ENCODE measurements at regions not wholly inside any gene's neighbourhood (a gene's known extent, or its start where the extent isn't known, plus 50 kb on each side); places are given as distances from the start of the nearest gene placed in this dataset.

DNA sequence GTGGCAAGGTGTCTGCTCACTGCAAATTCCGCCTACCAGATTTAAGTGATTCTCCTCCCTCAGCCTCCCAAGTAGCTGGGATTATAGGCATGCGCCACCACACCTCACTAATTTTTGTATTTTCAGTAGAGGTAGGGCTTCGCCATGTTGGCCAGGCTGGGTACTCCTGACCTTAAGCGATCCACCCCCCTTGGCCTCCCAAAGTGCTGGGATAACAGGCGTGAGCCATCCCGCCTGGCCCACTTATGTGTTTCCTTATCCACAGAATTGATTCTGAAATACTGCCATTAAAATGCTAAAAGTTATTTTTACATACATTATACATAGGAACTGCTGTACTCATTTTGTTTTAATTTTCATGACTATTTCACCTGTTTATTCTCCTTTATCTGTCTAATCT lies 529.7 kb upstream of the CDH7 start:
- no peak for TF ChIP-seq POLR2A (IDR thresholded peaks at IDR 0.05)
- TF ChIP-seq, protein P1, sequence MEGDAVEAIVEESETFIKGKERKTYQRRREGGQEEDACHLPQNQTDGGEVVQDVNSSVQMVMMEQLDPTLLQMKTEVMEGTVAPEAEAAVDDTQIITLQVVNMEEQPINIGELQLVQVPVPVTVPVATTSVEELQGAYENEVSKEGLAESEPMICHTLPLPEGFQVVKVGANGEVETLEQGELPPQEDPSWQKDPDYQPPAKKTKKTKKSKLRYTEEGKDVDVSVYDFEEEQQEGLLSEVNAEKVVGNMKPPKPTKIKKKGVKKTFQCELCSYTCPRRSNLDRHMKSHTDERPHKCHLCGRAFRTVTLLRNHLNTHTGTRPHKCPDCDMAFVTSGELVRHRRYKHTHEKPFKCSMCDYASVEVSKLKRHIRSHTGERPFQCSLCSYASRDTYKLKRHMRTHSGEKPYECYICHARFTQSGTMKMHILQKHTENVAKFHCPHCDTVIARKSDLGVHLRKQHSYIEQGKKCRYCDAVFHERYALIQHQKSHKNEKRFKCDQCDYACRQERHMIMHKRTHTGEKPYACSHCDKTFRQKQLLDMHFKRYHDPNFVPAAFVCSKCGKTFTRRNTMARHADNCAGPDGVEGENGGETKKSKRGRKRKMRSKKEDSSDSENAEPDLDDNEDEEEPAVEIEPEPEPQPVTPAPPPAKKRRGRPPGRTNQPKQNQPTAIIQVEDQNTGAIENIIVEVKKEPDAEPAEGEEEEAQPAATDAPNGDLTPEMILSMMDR (IDR thresholded peaks at IDR 0.05) = no peak

All from body of pancreas (tissue), 4 donors.